Activated T-cell treated with anti-CD3 and anti-CD28 coated beads for 1 hour (primary cell): ENCODE measurements at regions not wholly inside any gene's neighbourhood (a gene's known extent, or its start where the extent isn't known, plus 50 kb on each side); places are given as distances from the start of the nearest gene placed in this dataset.

Source experiments
- DNase-seq: peaks from one replicate; pipeline ENCODE4 v3.0.0-alpha.2; 2020; ENCODE audit warnings: low read depth

DNA sequence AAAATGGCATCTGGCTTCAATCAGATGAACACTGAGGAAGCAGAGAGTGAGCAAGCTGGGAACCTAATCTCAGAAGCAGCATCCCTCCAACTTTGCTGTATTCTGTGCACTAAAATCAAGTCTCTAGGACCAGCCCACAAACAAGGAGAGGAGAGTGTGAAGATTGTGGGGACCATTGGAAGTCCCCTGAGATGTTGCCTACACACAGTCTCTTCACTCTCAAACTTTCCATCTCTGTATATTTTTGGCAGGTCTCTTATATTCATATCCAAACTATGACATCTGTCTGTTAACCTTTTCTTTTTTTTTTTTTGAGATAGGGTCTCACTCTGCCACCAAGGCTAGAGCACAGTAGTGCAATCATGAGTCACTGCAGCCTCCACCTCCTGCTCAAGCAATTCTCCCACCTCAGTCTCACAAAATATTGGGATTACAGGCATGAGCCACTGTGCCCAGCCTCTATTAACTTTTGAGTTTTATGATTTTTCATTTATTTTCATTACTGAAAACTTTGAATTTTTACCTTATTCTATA lies 1096.4 kb downstream of the TBC1D22A start:
- no peak for DNase-seq

DNA sequence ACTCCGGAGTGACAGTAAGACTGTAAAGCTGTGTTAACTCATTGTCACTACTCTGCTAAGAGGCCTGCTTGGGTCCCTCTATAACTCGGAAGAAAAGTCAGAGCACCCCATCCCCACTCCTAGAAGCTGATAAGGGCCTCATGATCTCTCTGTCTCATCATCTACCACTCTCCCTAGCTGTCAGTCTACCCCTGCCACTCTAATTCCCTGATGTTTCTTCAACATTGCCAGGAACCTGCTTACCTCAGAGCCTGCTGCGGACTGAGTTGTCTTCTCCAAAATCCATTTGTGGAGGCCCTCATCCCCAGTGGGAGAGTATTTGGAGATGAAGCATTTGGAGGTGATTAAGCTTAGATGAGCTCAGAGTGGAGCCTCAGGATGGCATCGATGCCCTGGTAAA lies 1092.2 kb downstream of the TBC1D22A start:
- DNase-seq, result no peak

GRCh38 chr22:47854251-47854650 lies 1091.8 kb downstream of the TBC1D22A start:
- no peak for DNase-seq

DNA sequence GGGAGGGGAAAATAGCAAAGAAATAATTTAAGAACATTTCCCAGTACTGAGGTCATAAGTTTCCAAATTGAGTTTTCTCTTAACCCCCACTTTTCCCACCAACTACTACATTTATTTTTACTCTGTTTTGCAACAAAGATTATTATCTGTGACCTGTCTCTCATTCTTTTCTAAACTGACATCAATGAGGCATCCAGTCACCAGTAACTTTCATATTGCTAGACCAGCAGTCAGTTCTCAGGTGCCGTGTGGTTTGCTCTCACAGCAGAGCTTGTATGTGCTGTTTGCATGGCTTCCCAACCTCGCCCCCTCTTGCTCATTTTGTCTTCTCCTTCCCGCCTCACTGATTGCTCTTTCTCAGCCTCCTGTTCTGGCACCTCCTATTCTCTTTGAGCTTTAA lies 1091.3 kb downstream of the TBC1D22A start:
- DNase-seq, result no peak

DNA sequence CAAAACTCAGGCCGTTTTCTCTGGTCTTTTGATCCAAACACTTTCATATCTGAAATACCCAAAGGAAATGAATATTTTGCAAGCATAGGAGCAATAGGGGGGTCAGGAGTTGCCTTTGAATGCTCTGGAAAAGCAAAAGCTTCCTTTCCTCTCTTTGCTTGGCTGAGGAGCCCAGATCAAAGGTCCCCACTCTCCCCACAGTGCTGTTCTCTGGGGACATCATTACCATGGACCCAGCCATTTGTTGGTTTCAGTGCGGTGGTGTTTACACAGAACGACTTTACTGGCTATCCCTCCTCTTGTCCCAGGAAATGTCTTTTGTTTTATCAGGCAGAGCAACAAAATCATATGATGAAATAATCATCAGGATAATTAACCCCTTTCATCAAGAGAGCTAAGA lies 1089.1 kb downstream of the TBC1D22A start:
- no peak for DNase-seq

DNA sequence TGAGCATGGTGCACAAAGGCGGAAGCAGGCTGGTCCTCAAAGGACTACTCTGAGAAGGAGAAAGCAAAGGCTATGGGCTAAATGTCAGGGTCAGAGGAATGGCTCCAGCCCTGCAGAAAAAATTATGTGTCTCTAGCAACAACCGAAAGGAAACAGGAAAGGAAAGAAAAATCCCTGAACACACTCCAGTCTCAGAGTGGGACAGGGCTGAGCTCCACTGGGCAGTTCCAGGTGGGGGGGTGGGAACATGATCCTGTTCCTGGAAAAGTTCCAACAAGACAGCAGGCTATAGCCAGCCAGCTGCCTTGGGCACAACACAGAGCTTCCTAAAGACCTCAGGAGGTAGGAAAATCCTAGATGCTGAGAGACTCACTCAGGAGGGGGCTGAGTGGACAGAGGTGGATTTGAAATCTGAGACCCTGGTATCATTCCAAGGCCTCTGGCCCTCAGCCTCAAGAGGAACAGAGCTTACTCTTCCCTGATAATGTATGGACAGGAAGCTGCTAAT lies 1088.2 kb downstream of the TBC1D22A start:
- no peak for DNase-seq

- DNase-seq, result no peak
Observed at GRCh38 chr22:47849576-47849975, 1087.1 kb downstream of the TBC1D22A start.

DNA sequence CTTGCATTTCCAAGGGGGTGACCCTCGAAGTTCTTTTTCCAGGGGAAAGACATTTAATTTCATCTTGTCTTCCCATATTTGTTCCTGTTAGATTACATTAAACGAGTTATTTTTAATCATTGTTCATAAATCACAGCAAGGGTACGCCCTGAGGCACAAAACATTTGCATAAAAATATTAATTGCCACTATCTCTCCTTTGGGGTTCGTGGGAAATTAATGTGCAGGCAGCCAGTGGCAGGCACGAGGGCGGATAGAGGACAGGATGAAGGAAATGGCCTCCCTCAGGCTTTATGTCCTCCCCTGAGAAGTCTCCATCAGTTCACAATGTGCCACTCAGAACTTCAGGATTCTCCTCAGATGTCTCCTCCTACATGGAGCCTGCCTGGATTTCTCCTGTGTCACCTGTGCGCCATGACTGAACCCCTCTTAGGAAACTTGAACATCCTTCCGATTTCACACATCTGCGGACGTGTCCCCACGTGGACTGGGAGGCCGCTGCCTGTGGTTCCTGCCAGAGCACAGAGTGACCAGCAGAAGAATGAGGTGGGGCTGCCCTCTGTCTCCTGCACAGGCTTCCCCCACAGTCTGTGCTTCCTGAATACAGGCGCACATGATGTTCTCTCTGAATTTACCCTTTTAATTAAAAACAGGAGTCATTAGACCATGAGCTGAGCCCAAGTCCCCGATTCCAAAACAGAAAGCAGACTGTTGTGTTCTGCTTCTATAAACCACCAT lies 1085.9 kb downstream of the TBC1D22A start:
- no peak for DNase-seq

- no peak for DNase-seq
Observed at GRCh38 chr22:47847131-47847890, 1084.9 kb downstream of the TBC1D22A start.

GRCh38 chr22:47846206-47846605 lies 1083.8 kb downstream of the TBC1D22A start:
- DNase-seq, result no peak

DNA sequence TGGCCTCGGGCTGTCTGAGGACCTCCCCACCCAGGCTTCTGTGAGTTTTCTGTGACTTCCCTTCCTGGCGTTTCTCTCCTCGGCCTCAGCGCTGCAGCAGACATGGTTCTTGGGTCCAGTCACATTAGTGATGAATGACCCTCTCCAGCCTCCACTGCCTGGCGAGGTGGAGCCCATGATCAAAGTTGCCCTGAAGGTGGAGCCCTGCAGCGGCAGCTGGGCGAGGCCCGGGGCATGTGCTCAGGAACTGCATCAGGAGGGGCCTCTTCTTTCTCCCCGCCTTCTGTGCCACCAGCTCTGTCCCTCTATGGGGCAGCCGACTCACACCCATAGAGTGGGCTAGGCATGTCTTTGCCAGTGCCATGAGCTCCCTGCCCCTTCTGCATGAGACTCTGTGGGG lies 1079.7 kb downstream of the TBC1D22A start:
- DNase-seq, result no peak

- DNase-seq, result no peak
Observed at GRCh38 chr22:47841156-47841555, 1078.7 kb downstream of the TBC1D22A start.

GRCh38 chr22:47839595-47840227 lies 1077.3 kb downstream of the TBC1D22A start:
- no peak for DNase-seq

DNA sequence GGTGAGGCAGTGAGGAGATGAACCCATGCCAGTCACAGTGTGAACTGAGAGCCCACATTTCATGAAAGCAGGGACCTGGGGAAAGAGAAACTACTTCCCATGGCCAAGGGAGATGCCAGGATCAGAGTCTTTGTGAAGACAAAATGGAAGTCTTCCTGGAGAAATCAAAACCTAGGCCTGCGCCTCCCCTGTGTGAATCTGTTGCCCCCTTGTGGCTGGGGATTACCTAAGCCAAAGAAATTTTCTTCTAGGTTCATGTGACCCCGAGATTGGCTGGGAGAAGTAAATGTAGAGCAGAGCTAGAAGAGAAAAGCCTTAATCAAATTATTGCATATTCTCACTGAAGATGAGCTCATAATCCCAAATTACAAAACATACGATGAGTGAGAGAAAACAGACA lies 1075.3 kb downstream of the TBC1D22A start:
- no peak for DNase-seq

DNA sequence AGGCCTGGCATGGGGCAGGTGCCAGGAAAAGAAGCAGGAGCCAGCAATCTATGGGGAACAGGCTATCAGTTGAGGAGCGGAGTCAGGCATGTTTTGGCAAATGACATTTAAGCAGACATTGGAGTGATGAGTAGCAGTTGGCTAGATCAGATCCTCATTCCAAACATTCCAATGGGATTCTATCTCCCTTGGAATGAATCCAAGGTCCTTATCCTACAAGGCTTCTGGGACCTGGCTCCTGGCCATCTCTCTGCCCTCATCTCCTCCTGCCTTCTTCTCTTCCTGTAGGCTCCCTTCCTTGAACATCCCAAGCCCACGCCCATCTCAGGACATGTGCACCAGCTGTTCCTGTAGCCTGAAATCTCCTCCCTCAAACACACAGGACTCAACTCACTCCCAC lies 1074.5 kb downstream of the TBC1D22A start:
- DNase-seq, result no peak

DNA sequence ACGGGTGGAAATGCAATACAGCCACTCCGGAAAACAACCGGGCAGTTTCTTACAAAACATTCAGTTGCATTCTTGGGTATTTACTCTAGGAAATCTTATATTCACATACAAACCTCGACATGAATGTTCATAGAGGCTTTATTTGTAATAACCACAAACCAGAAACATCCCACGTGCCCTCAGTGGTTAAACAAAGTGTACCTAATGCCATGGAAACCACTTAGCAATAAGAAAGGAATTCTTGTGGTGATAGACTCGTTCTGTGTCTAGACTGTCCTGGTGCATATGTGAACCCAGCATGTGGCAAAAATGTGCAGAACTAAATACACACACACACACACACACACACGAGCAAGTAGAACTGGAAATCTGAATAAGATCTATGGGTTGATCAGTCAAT lies 1073.3 kb downstream of the TBC1D22A start:
- DNase-seq, result no peak

GRCh38 chr22:47826016-47826415 lies 1063.6 kb downstream of the TBC1D22A start:
- no peak for DNase-seq

- no peak for DNase-seq
Observed at GRCh38 chr22:47822422-47822821, 1060.0 kb downstream of the TBC1D22A start.

DNA sequence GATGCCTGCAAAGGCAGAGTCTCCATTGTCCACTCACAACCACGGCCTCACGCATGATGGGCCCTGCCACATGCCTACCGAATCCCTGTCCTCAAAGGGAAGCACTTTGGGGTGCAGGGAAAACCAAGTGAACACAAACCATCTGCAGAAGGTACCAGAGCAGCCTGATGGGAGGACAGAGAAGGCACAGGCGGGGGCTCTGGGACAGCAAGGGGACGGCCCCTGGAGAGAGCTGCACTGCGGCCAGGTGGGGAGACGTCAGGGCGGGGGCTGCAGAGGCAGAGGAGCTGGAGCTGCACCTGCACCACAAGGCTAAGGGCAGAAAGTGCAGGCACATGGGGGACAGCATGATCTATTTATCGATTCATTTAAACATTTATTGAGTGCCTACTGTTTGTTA lies 1056.0 kb downstream of the TBC1D22A start:
- no peak for DNase-seq

GRCh38 chr22:47817380-47817779 lies 1054.9 kb downstream of the TBC1D22A start:
- no peak for DNase-seq

DNA sequence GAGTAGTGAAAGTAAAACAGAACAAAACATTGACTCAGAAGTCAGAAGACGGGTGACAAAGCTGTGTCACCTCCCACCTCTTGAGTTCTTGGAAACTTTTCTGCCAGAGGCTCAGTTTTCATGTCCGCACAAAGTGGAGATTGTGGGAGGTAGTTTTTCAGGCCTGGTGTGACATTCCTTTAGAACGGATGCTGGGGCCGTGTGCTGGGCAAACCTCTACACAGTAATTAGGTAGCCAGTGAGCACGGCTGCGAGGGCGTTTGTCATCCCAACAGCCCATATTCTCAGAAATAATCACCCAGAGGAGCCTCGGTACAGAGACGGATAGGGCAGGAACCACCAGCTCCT lies 1054.4 kb downstream of the TBC1D22A start:
- DNase-seq, result no peak

DNA sequence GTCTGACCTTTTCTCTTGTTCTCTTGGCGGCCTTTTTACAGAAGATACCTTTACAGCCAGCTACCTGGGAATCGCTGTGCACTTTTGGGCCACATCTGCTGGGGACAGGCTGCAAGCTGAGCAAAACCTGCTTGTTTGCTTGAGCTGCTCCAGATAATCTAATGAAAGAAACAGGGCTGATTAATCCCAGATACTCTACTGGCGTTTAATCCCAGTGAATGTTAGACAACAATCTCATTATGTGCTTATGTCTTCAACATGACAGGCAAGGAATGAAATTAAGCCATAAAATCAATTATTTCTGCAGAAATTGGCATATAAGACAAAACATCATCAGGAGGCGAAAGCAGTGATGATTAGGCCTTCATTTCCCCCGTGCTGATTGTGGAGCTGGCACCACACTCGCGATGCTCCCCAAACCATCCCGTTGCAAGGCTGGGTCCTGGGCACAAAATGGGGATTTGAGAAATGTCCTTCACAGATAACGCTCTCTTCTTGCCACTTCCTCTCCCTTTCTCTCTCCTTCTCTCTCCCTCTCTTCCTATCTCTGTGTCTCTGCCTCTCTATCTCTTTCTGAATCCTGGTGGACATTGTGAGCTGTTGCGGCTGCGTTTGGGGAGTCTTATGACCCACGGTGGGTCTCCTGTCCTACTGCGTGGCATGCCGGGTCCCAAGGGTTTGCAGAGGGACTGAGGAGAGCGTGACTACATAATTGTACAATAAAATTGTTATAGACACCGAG lies 1053.8 kb downstream of the TBC1D22A start:
- no peak for DNase-seq
